HEK293 (cell line): ENCODE measurements at regions not wholly inside any gene's neighbourhood (a gene's known extent, or its start where the extent isn't known, plus 50 kb on each side); places are given as distances from the start of the nearest gene placed in this dataset.
"Not testable (repeated sequence)": the region's sequence is repeated elsewhere in the genome, so short reads cannot be mapped to it uniquely, and the experiment has no call there.

ENCODE experiments used
- CTCF ChIA-PET: fragments of 350-600 bp; formaldehyde crosslinking; extraction: SDS; loops from one replicate; lab custom pipeline; 2021; ENCODE audit warnings: antibody characterized with exemption; lab: Yijun Ruan, JAX
- POLR2A ChIA-PET: fragments of 300-600 bp; formaldehyde crosslinking; extraction: SDS; loops from one replicate; lab custom pipeline; 2020; ENCODE audit warnings: antibody characterized with exemption, inconsistent platforms; lab: Yijun Ruan, JAX
- H3K27ac ChIP-seq: fragments of 200-500 bp; sonication (Bioruptor generic); 2 replicates; pipeline ENCODE4 v1.5.1; 2014; ENCODE audit warnings: low read depth, low read length, control low read depth, inconsistent platforms; ENCODE audit errors: extremely low read depth
- H3K36me3 ChIP-seq, 2 experiments: fragments of 200-500 bp in 1 of 2; sonication (Bioruptor generic) in 1 of 2; 1 replicate in 1 of 2; 2 replicates in 1 of 2; pipeline ENCODE4 v1.5.1; 2014 to 2017; ENCODE audit warnings: inconsistent platforms in 2 of 2, low read length in 2 of 2; ENCODE audit not compliant: control insufficient read depth in 2 of 2, insufficient read depth in 1 of 2
- H3K4me1 ChIP-seq: fragments of 200-500 bp; sonication (Bioruptor generic); 2 replicates; pipeline ENCODE4 v1.5.1; 2014; ENCODE audit warnings: mild to moderate bottlenecking, low read length, inconsistent platforms; ENCODE audit not compliant: control insufficient read depth, insufficient read depth
- H3K4me3 ChIP-seq: 2 replicates; pipeline ENCODE4 v1.5.1; 2011; ENCODE audit warnings: low read depth, mild to moderate bottlenecking, control low read depth, low read length, moderate library complexity
- H3K9me3 ChIP-seq: fragments of 200-500 bp; sonication (Bioruptor generic); 2 replicates; pipeline ENCODE4 v1.5.1; 2014; ENCODE audit warnings: low read depth, low read length, inconsistent platforms; ENCODE audit not compliant: control insufficient read depth, insufficient read depth
- BCL11B ChIP-seq: fragments of 450-650 bp; formaldehyde crosslinking; IDR thresholded peaks from 2 replicates; pipeline ENCODE4 v1.5.1; 2016; ENCODE audit warnings: low read depth, missing biosample characterization, missing genetic modification characterization
- CTCF ChIP-seq: fragments of 450-650 bp; formaldehyde crosslinking; IDR thresholded peaks from 2 replicates; pipeline ENCODE4 v1.5.1; 2016; ENCODE audit warnings: missing biosample characterization, missing genetic modification characterization
- EGR2 ChIP-seq: fragments of 450-650 bp; formaldehyde crosslinking; IDR thresholded peaks from 2 replicates; pipeline ENCODE4 v1.5.1; 2016; ENCODE audit warnings: low read depth, missing biosample characterization, missing genetic modification characterization
- GLIS1 ChIP-seq: fragments of 450-650 bp; formaldehyde crosslinking; IDR thresholded peaks from 2 replicates; pipeline ENCODE4 v1.5.1; 2016; ENCODE audit warnings: missing biosample characterization, missing genetic modification characterization
- KLF10 ChIP-seq: fragments of 450-650 bp; IDR thresholded peaks from 2 replicates; pipeline ENCODE4 v1.5.1; 2018; ENCODE audit warnings: missing biosample characterization, mild to moderate bottlenecking, missing genetic modification characterization
- MEIS1 ChIP-seq: sonication (generic); formaldehyde crosslinking; IDR thresholded peaks from 2 replicates; pipeline ENCODE4 v1.8.1; 2022; ENCODE audit warnings: missing genetic modification reagents, mild to moderate bottlenecking, borderline replicate concordance
- MYNN ChIP-seq: fragments of 450-650 bp; formaldehyde crosslinking; IDR thresholded peaks from 2 replicates; pipeline ENCODE4 v1.5.1; 2016; ENCODE audit warnings: missing biosample characterization, missing genetic modification characterization, borderline replicate concordance
- MZF1 ChIP-seq: fragments of 450-650 bp; formaldehyde crosslinking; IDR thresholded peaks from 2 replicates; pipeline ENCODE4 v1.5.1; 2017; ENCODE audit warnings: missing biosample characterization, missing genetic modification characterization, borderline replicate concordance
- RBAK ChIP-seq: fragments of 450-650 bp; formaldehyde crosslinking; IDR thresholded peaks from 2 replicates; pipeline ENCODE4 v1.5.1; 2016; ENCODE audit warnings: missing biosample characterization, missing genetic modification characterization
- SETDB1 ChIP-seq: IDR thresholded peaks from one replicate; pipeline ENCODE4 v1.6.1; 2017; ENCODE audit warnings: mild to moderate bottlenecking, low read length, moderate library complexity, mixed read lengths; ENCODE audit not compliant: insufficient read length
- SP3 ChIP-seq: fragments of 450-650 bp; formaldehyde crosslinking; IDR thresholded peaks from 2 replicates; pipeline ENCODE4 v1.5.1; 2016; ENCODE audit warnings: missing biosample characterization, missing genetic modification characterization
- ZNF114 ChIP-seq: fragments of 450-650 bp; formaldehyde crosslinking; IDR thresholded peaks from 2 replicates; pipeline ENCODE4 v1.5.0; 2017; ENCODE audit warnings: missing biosample characterization, missing genetic modification characterization
- ZNF132 ChIP-seq: fragments of 450-650 bp; formaldehyde crosslinking; IDR thresholded peaks from 2 replicates; pipeline ENCODE4 v1.5.1; 2017; ENCODE audit warnings: missing biosample characterization, missing genetic modification characterization, borderline replicate concordance
- ZNF138 ChIP-seq: fragments of 450-650 bp; formaldehyde crosslinking; IDR thresholded peaks from 2 replicates; pipeline ENCODE4 v1.5.1; 2016; ENCODE audit warnings: missing biosample characterization, missing genetic modification characterization, borderline replicate concordance
- ZNF26 ChIP-seq: fragments of 450-650 bp; formaldehyde crosslinking; IDR thresholded peaks from 2 replicates; pipeline ENCODE4 v1.5.1; 2016; ENCODE audit warnings: missing biosample characterization, missing genetic modification characterization
- ZNF280C ChIP-seq: fragments of 450-650 bp; formaldehyde crosslinking; IDR thresholded peaks from 2 replicates; pipeline ENCODE4 v1.5.1; 2016; ENCODE audit warnings: missing biosample characterization, missing genetic modification characterization
- ZNF341 ChIP-seq: fragments of 450-650 bp; formaldehyde crosslinking; IDR thresholded peaks from 2 replicates; pipeline ENCODE4; 2016; ENCODE audit warnings: low read depth, missing biosample characterization, missing genetic modification characterization
- ZNF37A ChIP-seq: fragments of 450-650 bp; IDR thresholded peaks from 2 replicates; pipeline ENCODE4 v1.5.1; 2018; ENCODE audit warnings: missing biosample characterization, missing genetic modification characterization
- ZNF394 ChIP-seq: fragments of 450-650 bp; formaldehyde crosslinking; IDR thresholded peaks from 2 replicates; pipeline ENCODE4 v1.5.1; 2016; ENCODE audit warnings: missing biosample characterization, missing genetic modification characterization, mild to moderate bottlenecking, moderate library complexity, borderline replicate concordance
- ZNF449 ChIP-seq: fragments of 450-650 bp; formaldehyde crosslinking; IDR thresholded peaks from 2 replicates; pipeline ENCODE4 v1.5.1; 2017; ENCODE audit warnings: missing biosample characterization, mild to moderate bottlenecking, missing genetic modification characterization, moderate library complexity
- ZNF510 ChIP-seq: fragments of 450-650 bp; formaldehyde crosslinking; IDR thresholded peaks from 2 replicates; pipeline ENCODE4 v1.5.1; 2018; ENCODE audit warnings: mild to moderate bottlenecking, missing genetic modification characterization, missing biosample characterization; ENCODE audit not compliant: insufficient replicate concordance
- ZNF549 ChIP-seq: fragments of 450-650 bp; IDR thresholded peaks from 2 replicates; pipeline ENCODE4 v1.5.1; 2018; ENCODE audit warnings: missing biosample characterization, missing genetic modification characterization, mild to moderate bottlenecking, inconsistent platforms, moderate library complexity
- ZNF558 ChIP-seq: fragments of 450-650 bp; formaldehyde crosslinking; IDR thresholded peaks from 2 replicates; pipeline ENCODE4 v1.5.1; 2016; ENCODE audit warnings: missing biosample characterization, missing genetic modification characterization
- ZNF624 ChIP-seq: fragments of 450-650 bp; formaldehyde crosslinking; IDR thresholded peaks from 2 replicates; pipeline ENCODE4 v1.5.1; 2017; ENCODE audit warnings: missing biosample characterization, missing genetic modification characterization
- ZNF704 ChIP-seq: fragments of 450-650 bp; formaldehyde crosslinking; IDR thresholded peaks from 2 replicates; pipeline ENCODE4 v1.5.1; 2016; ENCODE audit warnings: missing biosample characterization, missing genetic modification characterization

- no peak for TF ChIP-seq MZF1 (tag by site-specific recombination)
- TF ChIP-seq SETDB1: no peak
- TF ChIP-seq RBAK (tag by site-specific recombination): no peak
- no peak for TF ChIP-seq ZNF558 (tag by site-specific recombination)
- TF ChIP-seq ZNF704: no peak
- TF ChIP-seq ZNF449 (tag by site-specific recombination): no peak
- no peak for TF ChIP-seq ZNF132 (tag by site-specific recombination)
- no peak for TF ChIP-seq ZNF138 (tag by site-specific recombination)
- no peak for TF ChIP-seq ZNF549 (tag by site-specific recombination)
- no peak for TF ChIP-seq ZNF280C
- no peak for TF ChIP-seq ZNF37A (tag by site-specific recombination)
- TF ChIP-seq SP3 (tag by site-specific recombination): no peak
- no peak for TF ChIP-seq MYNN (tag by site-specific recombination)
- TF ChIP-seq KLF10 (tag by site-specific recombination): no peak
- TF ChIP-seq ZNF624: no peak
- no peak for TF ChIP-seq BCL11B (tag by site-specific recombination)
- TF ChIP-seq ZNF510 (tag by site-specific recombination): no peak
- no peak for TF ChIP-seq EGR2 (tag by site-specific recombination)
- no peak for TF ChIP-seq MEIS1
- Histone ChIP-seq H3K4me3 (no peak overlapping the region), H3K9me3 (no peaks in the 10 kb centered on the region), H3K4me1 (no peaks in the 10 kb centered on the region), H3K27ac (no peak overlapping the region), H3K36me3 (no peaks in the 10 kb centered on the region)
- ChIA-PET POLR2A (no interaction called here), CTCF (no interaction called here)
These were observed 592.7 kb upstream of the SEMA6D start for GRCh38 chr15:47124430-47125102.

- TF ChIP-seq CTCF (tag by site-specific recombination) (no peak), GLIS1 (no peak), ZNF26 (tag by site-specific recombination) (no peak), ZNF37A (tag by site-specific recombination) (no peak), ZNF114 (tag by site-specific recombination) (no peak), ZNF394 (tag by site-specific recombination) (no peak), ZNF341 (tag by site-specific recombination) (no peak)
- CTCF ChIA-PET: no interaction called here
- no peak overlapping the region for H3K27ac ChIP-seq
- H3K4me3 ChIP-seq: no peak overlapping the region
- no peaks in the 10 kb centered on the region for H3K4me1 ChIP-seq
- no peaks in the 10 kb centered on the region for H3K36me3 ChIP-seq
- H3K9me3 ChIP-seq: no peaks in the 10 kb centered on the region
- POLR2A ChIA-PET: no interaction called here
These were observed 588.3 kb upstream of the SEMA6D start for GRCh38 chr15:47129033-47129432.

GRCh38 chr15:47131450-47131849, 585.9 kb upstream of the SEMA6D start:
- CTCF ChIA-PET, H3K9me3 ChIP-seq, H3K27ac ChIP-seq, H3K4me1 ChIP-seq, H3K36me3 ChIP-seq, H3K4me3 ChIP-seq: not testable (repeated sequence)
- POLR2A ChIA-PET: interaction anchor here (0.6 kb wide), 1 partner anchor 71 kb away, joined by 5 read pairs; no protein-coding TSS in a partner anchor
